ENCODE measurements at regions not wholly inside any gene's neighbourhood (a gene's known extent, or its start where the extent isn't known, plus 50 kb on each side); places are given as distances from the start of the nearest gene placed in this dataset.

- peak; percentile 16 for TF ChIP-seq CTCF (IDR thresholded peaks at IDR 0.05; ENCODE audit: low read depth, low read length, poor library complexity, severe bottlenecking)
- no peak for TF ChIP-seq EZH2phosphoT487 (IDR thresholded peaks at IDR 0.05; ENCODE audit: borderline replicate concordance, low read length)
Observed at GRCh38 chr3:178443634-178444033, 92.6 kb upstream of the KCNMB2 start.
